ENCODE measurements at regions not wholly inside any gene's neighbourhood (a gene's known extent, or its start where the extent isn't known, plus 50 kb on each side); places are given as distances from the start of the nearest gene placed in this dataset.

GRCh38 chr3:40720341-40720740 lies 195.6 kb downstream of the ZNF621 start:
- no peak for TF ChIP-seq CTCF (IDR thresholded peaks at IDR 0.05; ENCODE audit: insufficient read depth, low read depth, low read length)
- no peak for TF ChIP-seq EZH2 (IDR thresholded peaks at IDR 0.05; ENCODE audit: insufficient read depth, low read length)
